Central memory CD8-positive, alpha-beta T cell (primary cell): ENCODE measurements at regions not wholly inside any gene's neighbourhood (a gene's known extent, or its start where the extent isn't known, plus 50 kb on each side); places are given as distances from the start of the nearest gene placed in this dataset.

Experiments used
- ATAC-seq: fragments of 150-1000 bp; cut with Tn5 transposase; replicated peaks from 2 replicates; pipeline ENCODE4 v1.10.0; 2022; ENCODE audit warnings: mild to moderate bottlenecking, moderate FRiP score, moderate number of reproducible peaks; ENCODE audit not compliant: poor library complexity, severe bottlenecking; ENCODE audit errors: extremely low read depth
- DNase-seq, 2 donors: peaks; one replicate each; pipeline ENCODE4 v3.0.0; 2021; ENCODE audit warnings: low spot score in 2 of 2
- H3K27ac Mint-ChIP-seq: one replicate; pipeline ENCODE4 v1.8.0; 2022; ENCODE audit warnings: low read depth, mild to moderate bottlenecking, moderate library complexity, mixed read lengths
- H3K27me3 Mint-ChIP-seq: one replicate; pipeline ENCODE4 v1.8.0; 2022; ENCODE audit warnings: mixed read lengths
- H3K36me3 Mint-ChIP-seq: one replicate; pipeline ENCODE4 v1.8.0; 2022; ENCODE audit warnings: mild to moderate bottlenecking, moderate library complexity, mixed read lengths; ENCODE audit not compliant: insufficient read depth
- H3K4me1 Mint-ChIP-seq: one replicate; pipeline ENCODE4 v1.8.0; 2022; ENCODE audit warnings: mixed read lengths
- H3K4me3 Mint-ChIP-seq: one replicate; pipeline ENCODE4 v1.8.0; 2022; ENCODE audit warnings: mild to moderate bottlenecking, moderate library complexity, mixed read lengths
- H3K9me3 Mint-ChIP-seq: one replicate; pipeline ENCODE4 v1.8.0; 2022; ENCODE audit warnings: mixed read lengths

- no peaks in the 10 kb centered on the region for H3K4me1 Mint-ChIP-seq
- ATAC-seq (no peak), DNase-seq (no peak)
- no peak overlapping the region for H3K27ac Mint-ChIP-seq
- no peaks in the 10 kb centered on the region for H3K36me3 Mint-ChIP-seq
- H3K9me3 Mint-ChIP-seq, result no peaks in the 10 kb centered on the region
- peaks cover 56% of the 10 kb centered on the region for H3K27me3 Mint-ChIP-seq
- no peak overlapping the region for H3K4me3 Mint-ChIP-seq
Measured at GRCh38 chr12:19933924-19934323, 434.4 kb upstream of the PDE3A start.

GRCh38 chr12:19937161-19937560 lies 431.2 kb upstream of the PDE3A start:
- no peak overlapping the region for H3K27ac Mint-ChIP-seq
- no peaks in the 10 kb centered on the region for H3K4me1 Mint-ChIP-seq
- H3K36me3 Mint-ChIP-seq, result no peaks in the 10 kb centered on the region
- ATAC-seq, result no peak
- no peak for DNase-seq
- H3K27me3 Mint-ChIP-seq, result peaks cover 35% of the 10 kb centered on the region
- no peaks in the 10 kb centered on the region for H3K9me3 Mint-ChIP-seq
- H3K4me3 Mint-ChIP-seq, result no peak overlapping the region

GRCh38 chr12:19938031-19938430 lies 430.3 kb upstream of the PDE3A start:
- Mint-ChIP-seq H3K27me3 (peaks cover 31% of the 10 kb centered on the region), H3K4me3 (no peak overlapping the region)
- no peak for ATAC-seq

GRCh38 chr12:19938491-19938890 lies 429.8 kb upstream of the PDE3A start:
- Mint-ChIP-seq H3K4me3 (no peak overlapping the region), H3K9me3 (no peaks in the 10 kb centered on the region), H3K36me3 (no peaks in the 10 kb centered on the region), H3K27ac (no peak overlapping the region), H3K4me1 (no peaks in the 10 kb centered on the region), H3K27me3 (peaks cover 27% of the 10 kb centered on the region)
- DNase-seq (no peak), ATAC-seq (no peak)

More at GRCh38 chr12:19938031-19938430, 430.3 kb upstream of the PDE3A start:
- no peak for DNase-seq
- H3K9me3 Mint-ChIP-seq, result no peaks in the 10 kb centered on the region
- H3K36me3 Mint-ChIP-seq, result no peaks in the 10 kb centered on the region
- H3K4me1 Mint-ChIP-seq, result no peaks in the 10 kb centered on the region
- no peak overlapping the region for H3K27ac Mint-ChIP-seq

GRCh38 chr12:19940267-19940666 lies 428.1 kb upstream of the PDE3A start:
- peaks cover 14% of the 10 kb centered on the region for H3K27me3 Mint-ChIP-seq
- DNase-seq, result no peak
- ATAC-seq, result no peak
- H3K4me3 Mint-ChIP-seq, result no peak overlapping the region
- no peaks in the 10 kb centered on the region for H3K4me1 Mint-ChIP-seq
- H3K9me3 Mint-ChIP-seq, result no peaks in the 10 kb centered on the region
- no peaks in the 10 kb centered on the region for H3K36me3 Mint-ChIP-seq
- H3K27ac Mint-ChIP-seq, result no peak overlapping the region

- H3K36me3 Mint-ChIP-seq, result no peaks in the 10 kb centered on the region
- no peak overlapping the region for H3K4me3 Mint-ChIP-seq
- peaks cover 14% of the 10 kb centered on the region for H3K27me3 Mint-ChIP-seq
- no peak for DNase-seq
- no peaks in the 10 kb centered on the region for H3K9me3 Mint-ChIP-seq
- H3K4me1 Mint-ChIP-seq, result no peaks in the 10 kb centered on the region
- no peak for ATAC-seq
- H3K27ac Mint-ChIP-seq, result no peak overlapping the region
Measured at GRCh38 chr12:19941096-19941495, 427.2 kb upstream of the PDE3A start.

- Mint-ChIP-seq H3K4me3 (no peak overlapping the region), H3K36me3 (no peaks in the 10 kb centered on the region), H3K9me3 (no peaks in the 10 kb centered on the region), H3K4me1 (no peaks in the 10 kb centered on the region), H3K27me3 (no peaks in the 10 kb centered on the region), H3K27ac (no peak overlapping the region)
- ATAC-seq, result no peak
- no peak for DNase-seq
Measured at GRCh38 chr12:19945559-19946435, 422.5 kb upstream of the PDE3A start.

GRCh38 chr12:19946550-19946949 lies 421.8 kb upstream of the PDE3A start:
- no peaks in the 10 kb centered on the region for H3K4me1 Mint-ChIP-seq
- DNase-seq (no peak), ATAC-seq (no peak)
- H3K9me3 Mint-ChIP-seq, result no peaks in the 10 kb centered on the region
- H3K27me3 Mint-ChIP-seq, result no peaks in the 10 kb centered on the region
- H3K36me3 Mint-ChIP-seq, result peaks cover under 1% of the 10 kb centered on the region
- H3K27ac Mint-ChIP-seq, result no peak overlapping the region
- H3K4me3 Mint-ChIP-seq, result no peak overlapping the region

GRCh38 chr12:19947344-19947743 lies 421.0 kb upstream of the PDE3A start:
- H3K9me3 Mint-ChIP-seq, result no peaks in the 10 kb centered on the region
- H3K4me3 Mint-ChIP-seq, result no peak overlapping the region
- no peak for ATAC-seq
- peaks cover 3% of the 10 kb centered on the region for H3K36me3 Mint-ChIP-seq
- H3K4me1 Mint-ChIP-seq, result no peaks in the 10 kb centered on the region
- no peaks in the 10 kb centered on the region for H3K27me3 Mint-ChIP-seq
- no peak overlapping the region for H3K27ac Mint-ChIP-seq
- DNase-seq, result no peak

GRCh38 chr12:19951664-19952063 lies 416.7 kb upstream of the PDE3A start:
- Mint-ChIP-seq H3K4me1 (no peaks in the 10 kb centered on the region), H3K27me3 (no peaks in the 10 kb centered on the region), H3K36me3 (peaks cover 3% of the 10 kb centered on the region), H3K4me3 (no peak overlapping the region), H3K27ac (no peak overlapping the region), H3K9me3 (no peaks in the 10 kb centered on the region)
- ATAC-seq, result no peak
- DNase-seq, result no peak

GRCh38 chr12:19953734-19954133 lies 414.6 kb upstream of the PDE3A start:
- Mint-ChIP-seq H3K4me3 (no peak overlapping the region), H3K36me3 (peaks cover 3% of the 10 kb centered on the region), H3K9me3 (no peaks in the 10 kb centered on the region), H3K27ac (no peak overlapping the region), H3K4me1 (no peaks in the 10 kb centered on the region), H3K27me3 (no peaks in the 10 kb centered on the region)
- DNase-seq, result no peak
- no peak for ATAC-seq

- H3K27ac Mint-ChIP-seq, result no peak overlapping the region
- DNase-seq, result no peak
- H3K4me3 Mint-ChIP-seq, result no peak overlapping the region
- no peaks in the 10 kb centered on the region for H3K9me3 Mint-ChIP-seq
- no peaks in the 10 kb centered on the region for H3K4me1 Mint-ChIP-seq
- H3K27me3 Mint-ChIP-seq, result no peaks in the 10 kb centered on the region
- ATAC-seq, result no peak
- peaks cover 3% of the 10 kb centered on the region for H3K36me3 Mint-ChIP-seq
Measured at GRCh38 chr12:19954163-19954562, 414.2 kb upstream of the PDE3A start.

GRCh38 chr12:19957308-19958125 lies 410.8 kb upstream of the PDE3A start:
- Mint-ChIP-seq H3K36me3 (no peaks in the 10 kb centered on the region), H3K27ac (no peak overlapping the region), H3K9me3 (no peaks in the 10 kb centered on the region), H3K4me3 (no peak overlapping the region), H3K4me1 (no peaks in the 10 kb centered on the region), H3K27me3 (no peaks in the 10 kb centered on the region)
- ATAC-seq, result no peak
- no peak for DNase-seq
